GM21367 (cell line): ENCODE measurements at regions not wholly inside any gene's neighbourhood (a gene's known extent, or its start where the extent isn't known, plus 50 kb on each side); places are given as distances from the start of the nearest gene placed in this dataset.
A peak's percentile ranks its signal among the peaks of the same experiment; 100 is the strongest.
"Not testable (repeated sequence)": the region's sequence is repeated elsewhere in the genome, so short reads cannot be mapped to it uniquely, and the experiment has no call there.

Experiments
- ATAC-seq: cut with Tn5 transposase; IDR thresholded peaks from one replicate; pipeline ENCODE4 v1.9.1; 2021; ENCODE audit not compliant: unreplicated experiment

DNA sequence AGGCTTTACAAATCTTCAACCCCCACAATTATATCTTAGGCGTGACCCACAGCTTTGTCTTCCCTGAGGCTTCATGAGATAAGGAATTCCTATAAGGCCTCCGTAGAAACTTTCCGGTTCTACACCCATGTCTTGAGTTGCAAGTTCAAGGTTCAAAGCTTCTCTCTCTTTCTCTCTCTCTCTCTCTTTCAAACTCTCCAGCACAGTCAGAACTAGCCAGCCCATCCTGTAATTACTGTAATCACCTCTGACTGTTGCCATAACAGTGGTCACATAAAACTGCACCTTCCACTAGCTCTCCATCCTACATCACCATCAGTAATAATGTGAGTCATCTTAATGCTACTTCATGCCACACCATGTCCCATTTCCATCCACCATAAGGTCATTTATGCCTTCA lies 90.0 kb upstream of the NFASC start:
- ATAC-seq = no peak

- no peak for ATAC-seq
Measured at GRCh38 chr1:204782118-204782700, 88.5 kb upstream of the NFASC start.

DNA sequence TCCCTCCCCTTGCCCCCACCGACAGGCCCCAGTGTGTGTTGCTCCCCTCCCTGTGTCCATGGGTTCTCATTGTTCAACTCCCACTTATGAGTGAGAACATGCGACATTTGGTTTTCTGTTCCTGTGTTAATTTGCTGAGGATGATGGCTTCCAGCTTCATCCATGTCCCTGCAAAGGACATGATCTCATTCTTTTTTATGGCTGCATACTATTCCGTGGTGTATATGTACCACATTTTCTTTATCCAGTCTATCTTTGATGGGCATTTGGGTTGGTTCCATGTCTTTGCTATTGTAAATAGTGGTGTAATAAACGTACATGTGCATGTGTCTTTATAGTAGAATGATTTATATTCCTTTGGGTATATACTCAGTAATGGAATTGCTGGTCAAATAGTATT lies 85.6 kb upstream of the NFASC start:
- not testable (repeated sequence) for ATAC-seq

DNA sequence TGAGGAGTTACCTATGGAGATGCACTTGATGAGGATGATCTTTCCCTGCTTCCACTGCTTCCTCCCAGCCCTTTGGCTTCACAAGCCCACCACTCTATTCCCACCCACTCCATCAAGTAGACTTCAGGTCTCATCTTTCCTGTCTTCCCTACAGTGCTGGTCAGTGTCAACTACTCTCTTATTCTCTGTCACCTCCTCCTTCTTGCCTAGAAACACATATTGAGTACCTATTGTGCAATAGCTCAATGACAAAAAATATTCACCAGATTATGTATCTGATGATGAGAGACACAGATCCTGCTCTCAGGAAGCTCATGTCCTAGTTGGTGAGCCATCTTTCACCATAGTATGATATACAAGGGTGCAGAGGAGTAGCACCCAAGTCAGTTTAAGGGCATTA lies 82.2 kb upstream of the NFASC start:
- no peak for ATAC-seq

DNA sequence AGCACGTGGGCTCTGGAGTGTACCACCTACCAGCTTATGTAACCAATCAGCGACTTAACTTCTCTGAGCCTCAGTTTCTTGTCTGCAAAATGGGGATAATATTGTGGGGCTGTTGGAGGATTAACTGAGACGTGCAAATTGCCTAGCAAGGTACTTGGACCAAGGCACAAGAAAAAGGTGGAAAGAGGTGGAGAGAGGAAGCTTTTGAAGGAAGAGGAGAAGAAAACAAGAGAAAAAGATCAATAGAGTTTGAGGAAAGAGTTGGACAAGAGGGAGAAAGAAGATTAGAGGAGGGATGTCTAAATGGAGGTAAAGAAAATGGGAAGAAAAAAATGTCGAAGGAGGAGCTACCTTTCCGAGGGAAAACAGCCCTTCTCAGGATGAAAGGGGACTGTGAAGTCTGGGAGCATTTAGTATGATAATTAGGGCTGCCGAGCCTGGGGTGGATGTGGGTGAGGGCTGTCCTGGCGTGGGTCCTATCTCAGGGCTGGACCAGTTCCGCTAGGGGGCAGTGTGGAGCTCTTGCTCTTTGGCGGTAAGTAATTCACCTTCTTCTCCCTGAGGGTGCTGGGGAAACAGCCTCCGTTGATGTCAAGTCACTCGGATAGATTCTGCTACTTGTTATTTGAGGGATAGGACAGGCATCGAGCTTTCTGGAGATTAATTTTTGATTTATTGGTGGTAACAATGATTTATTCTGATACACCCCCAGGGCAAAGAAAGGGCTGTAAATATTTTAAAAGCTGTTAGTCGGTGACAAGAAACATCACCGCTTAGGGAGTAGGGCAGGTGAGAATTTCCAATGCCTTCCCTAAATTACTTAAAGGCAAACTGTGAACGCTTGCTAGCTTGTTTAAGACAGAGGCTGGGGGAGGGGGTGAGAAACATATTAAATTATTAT lies 79.0 kb upstream of the NFASC start:
- no peak for ATAC-seq

GRCh38 chr1:204792354-204792692 lies 78.3 kb upstream of the NFASC start:
- no peak for ATAC-seq

- ATAC-seq = no peak
Measured at GRCh38 chr1:204793259-204793914, 77.3 kb upstream of the NFASC start.

DNA sequence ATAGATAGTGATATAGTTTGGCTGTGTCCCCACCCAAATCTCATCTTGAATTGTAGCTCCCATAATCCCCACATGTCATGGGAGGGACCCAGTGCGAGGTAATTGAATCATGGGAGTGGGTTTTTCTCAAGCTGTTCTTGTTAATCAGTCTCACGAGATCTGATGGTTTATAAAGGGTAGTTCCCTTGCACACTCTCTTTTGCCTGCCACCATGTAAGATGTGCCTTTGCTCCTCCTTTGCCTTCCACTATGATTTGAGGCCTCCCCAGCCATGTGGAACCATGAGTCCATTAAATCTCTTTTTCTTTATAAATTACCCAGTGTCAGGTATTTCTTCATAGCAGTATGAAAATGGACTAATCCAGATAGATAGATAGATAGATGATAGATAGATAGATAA lies 73.8 kb upstream of the NFASC start:
- not testable (repeated sequence) for ATAC-seq

GRCh38 chr1:204797401-204797800 lies 73.3 kb upstream of the NFASC start:
- no peak for ATAC-seq

GRCh38 chr1:204799630-204800029 lies 71.0 kb upstream of the NFASC start:
- no peak for ATAC-seq

- ATAC-seq = no peak
Measured at GRCh38 chr1:204801211-204801610, 69.5 kb upstream of the NFASC start.

- ATAC-seq = no peak
Measured at GRCh38 chr1:204802401-204803175, 68.1 kb upstream of the NFASC start.

DNA sequence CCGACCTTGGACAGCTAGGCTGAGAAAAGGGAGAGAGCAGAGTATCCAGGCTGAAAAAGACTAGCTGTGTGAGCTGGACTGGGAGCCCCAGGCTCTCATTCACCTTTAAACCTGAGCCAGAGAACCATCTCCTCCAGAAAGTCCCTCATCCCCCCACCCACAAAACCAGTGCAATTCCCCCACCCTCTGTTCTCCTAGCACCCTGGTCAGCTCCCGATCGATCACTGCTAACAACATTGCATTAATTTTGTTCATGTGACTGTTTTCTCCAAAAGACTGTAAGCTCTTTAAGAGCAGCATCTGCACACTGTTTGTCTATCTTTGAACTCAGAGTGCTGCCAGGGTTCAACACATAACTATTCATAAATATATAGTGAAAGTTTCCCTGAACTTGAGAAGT lies 67.1 kb upstream of the NFASC start:
- no peak for ATAC-seq

GRCh38 chr1:204806943-204807687 lies 63.5 kb upstream of the NFASC start:
- peak; percentile 72 for ATAC-seq

DNA sequence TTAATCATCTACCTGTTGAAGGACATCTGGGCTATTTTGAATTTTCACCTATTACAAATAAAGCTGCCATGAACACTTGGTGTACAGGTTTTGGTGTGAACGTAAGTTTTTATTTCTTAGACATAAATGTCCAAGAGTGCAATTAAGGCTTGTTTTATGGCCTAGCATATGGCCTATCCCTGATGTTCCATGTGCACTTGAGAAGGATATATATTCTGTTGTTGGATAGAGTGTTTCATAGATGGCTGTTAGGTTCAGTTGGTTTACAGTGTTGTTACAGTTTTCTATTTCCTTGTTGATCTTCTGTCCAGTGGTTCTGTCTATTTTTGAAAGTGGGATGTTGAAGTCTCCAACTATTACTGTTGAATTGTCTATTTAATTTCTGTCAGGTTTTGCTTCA lies 61.2 kb upstream of the NFASC start:
- ATAC-seq = no peak

DNA sequence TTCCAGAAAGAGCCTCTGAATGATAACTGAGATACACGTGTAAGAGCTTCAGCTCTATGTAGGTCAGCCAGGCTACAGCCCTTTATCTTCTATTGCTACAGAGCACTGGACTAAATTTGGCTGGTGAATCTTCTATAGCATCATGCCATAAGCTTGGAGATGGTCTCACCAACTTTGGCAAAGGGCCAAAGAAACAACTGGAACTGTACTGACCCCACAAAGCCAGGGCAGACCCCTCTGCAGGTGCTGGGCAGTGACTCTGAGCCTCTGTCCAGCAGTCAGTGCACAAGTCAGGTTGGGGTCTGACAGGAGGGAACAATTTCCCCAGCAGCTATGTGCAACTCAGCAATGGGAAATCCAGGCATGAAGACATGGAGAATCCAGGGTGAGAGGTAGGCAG lies 57.8 kb upstream of the NFASC start:
- no peak for ATAC-seq

- no peak for ATAC-seq
Measured at GRCh38 chr1:204813522-204813921, 57.1 kb upstream of the NFASC start.

DNA sequence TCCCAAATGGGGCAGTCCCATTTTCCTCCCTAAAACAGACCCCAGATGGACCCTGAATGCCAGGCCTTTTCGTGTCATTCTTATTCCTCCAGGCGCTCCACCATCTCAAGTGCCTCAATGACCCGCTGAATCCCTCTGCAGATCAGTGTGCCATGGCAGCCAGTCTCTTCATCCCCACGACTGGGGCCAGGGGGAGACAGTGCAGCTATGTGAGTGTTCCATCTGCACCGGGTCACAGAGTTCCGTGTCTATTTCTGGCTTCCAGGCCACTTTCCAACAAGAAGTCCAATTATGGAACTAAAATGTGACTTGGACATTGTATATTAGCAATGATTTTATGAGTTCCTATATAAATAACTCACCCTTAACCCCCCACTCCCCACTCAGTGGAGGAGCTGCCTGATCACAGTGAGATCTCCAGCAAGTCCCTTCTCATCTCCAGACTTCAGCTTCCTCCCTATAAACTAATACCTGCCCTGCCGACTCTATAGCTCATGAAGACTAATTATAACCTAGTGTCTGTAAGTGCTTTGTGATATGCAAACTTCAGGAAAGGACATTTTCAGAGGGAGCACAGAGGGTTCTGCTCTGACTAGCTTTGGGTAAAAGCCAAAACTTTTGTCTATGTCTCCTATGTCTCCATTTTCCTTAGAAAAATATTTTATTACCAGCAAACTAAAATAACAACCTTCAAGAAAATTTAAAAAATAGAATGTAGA lies 56.3 kb upstream of the NFASC start:
- no peak for ATAC-seq

DNA sequence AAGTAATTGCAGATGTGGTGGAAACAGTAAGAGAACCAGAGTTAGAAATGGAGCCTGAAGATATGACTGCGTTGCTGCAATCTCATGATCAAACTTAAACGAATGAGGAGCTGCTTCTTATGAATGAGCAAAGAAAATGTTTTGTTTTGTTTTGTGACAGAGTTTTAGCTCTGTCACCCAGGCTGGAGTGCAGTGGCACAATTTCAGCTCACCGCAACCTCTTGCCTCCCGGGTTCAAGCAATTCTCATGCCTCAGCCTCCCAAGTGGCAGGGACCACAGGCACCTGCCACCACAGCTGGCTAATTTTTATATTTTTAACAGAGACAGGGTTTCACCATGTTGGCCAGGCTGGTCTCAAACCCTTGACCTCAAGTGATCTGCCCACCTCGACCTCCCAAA lies 53.3 kb upstream of the NFASC start:
- ATAC-seq = no peak

GRCh38 chr1:204818998-204819397 lies 51.7 kb upstream of the NFASC start:
- no peak for ATAC-seq
